AG04449 (cell line): ENCODE measurements at regions not wholly inside any gene's neighbourhood (a gene's known extent, or its start where the extent isn't known, plus 50 kb on each side); places are given as distances from the start of the nearest gene placed in this dataset.

Source experiments
- CTCF ChIA-PET: fragments of 350-600 bp; formaldehyde crosslinking; extraction: SDS; loops from one replicate; lab custom pipeline; 2021; ENCODE audit warnings: antibody characterized with exemption; lab: Yijun Ruan, JAX
- POLR2A ChIA-PET: fragments of 400-600, 350-600 bp; formaldehyde crosslinking; extraction: SDS; loops from one replicate; lab custom pipeline; 2020; ENCODE audit warnings: antibody characterized with exemption, inconsistent platforms; lab: Yijun Ruan, JAX
- DNase-seq: peaks from one replicate; pipeline ENCODE4 v3.0.0-alpha.2; 2010; ENCODE audit warnings: low read depth, low spot score
- H3K4me3 ChIP-seq: 2 replicates; pipeline ENCODE4 v1.5.1; 2011; ENCODE audit warnings: low read depth, mild to moderate bottlenecking, control low read depth, low read length
- CTCF ChIP-seq: IDR thresholded peaks from one replicate; pipeline ENCODE4 v1.5.1; 2011; ENCODE audit warnings: mild to moderate bottlenecking, moderate library complexity, low read length, control low read depth, inconsistent platforms; ENCODE audit not compliant: insufficient read depth; ENCODE audit errors: missing control alignments

GRCh38 chr4:1554876-1555265 is 129.2 kb downstream of the FAM53A start:
- TF ChIP-seq CTCF = no peak
- ChIA-PET POLR2A (no interaction called here), CTCF (no interaction called here)
- DNase-seq = no peak
- no peak overlapping the region for H3K4me3 ChIP-seq

- TF ChIP-seq CTCF = no peak
- POLR2A ChIA-PET = no interaction called here
- CTCF ChIA-PET = interaction anchor here (0.7 kb wide), 1 partner anchor 423 kb away, joined by 3 read pairs; no protein-coding TSS in a partner anchor
- DNase-seq = no peak
- H3K4me3 ChIP-seq = no peak overlapping the region
These were observed 129.8 kb downstream of the FAM53A start for GRCh38 chr4:1554246-1554875.

- ChIA-PET CTCF (interaction anchor here (0.7 kb wide), 1 partner anchor 422 kb away, joined by 3 read pairs; no protein-coding TSS in a partner anchor), POLR2A (no interaction called here)
- H3K4me3 ChIP-seq = no peak overlapping the region
- TF ChIP-seq CTCF = no peak
- no peak for DNase-seq
These were observed 130.7 kb downstream of the FAM53A start for GRCh38 chr4:1553365-1553764.

GRCh38 chr4:1552451-1552850 is 131.7 kb downstream of the FAM53A start:
- no peak for DNase-seq
- TF ChIP-seq CTCF = no peak
- ChIA-PET POLR2A (no interaction called here), CTCF (no interaction called here)
- H3K4me3 ChIP-seq = no peak overlapping the region

GRCh38 chr4:1551211-1551610 is 132.9 kb downstream of the FAM53A start:
- POLR2A ChIA-PET = no interaction called here

More at GRCh38 chr4:1551211-1551610, 132.9 kb downstream of the FAM53A start:
- no peak for DNase-seq
- H3K4me3 ChIP-seq = no peak overlapping the region
- no peak for TF ChIP-seq CTCF
- CTCF ChIA-PET = interaction anchor here (0.7 to 1.3 kb wide), 4 partner anchors 11 to 204 kb away, joined by 3 to 4 read pairs (median 3); partner anchors contain the start of gene UVSSA
